GM12874 (cell line): ENCODE measurements at regions not wholly inside any gene's neighbourhood (a gene's known extent, or its start where the extent isn't known, plus 50 kb on each side); places are given as distances from the start of the nearest gene placed in this dataset.

Experiments
- TF ChIP-seq, protein P1 (sequence below): IDR thresholded peaks from 2 replicates; pipeline ENCODE4 v1.5.1; 2011; ENCODE audit warnings: low read depth, mild to moderate bottlenecking, control low read depth, low read length, moderate library complexity; ENCODE audit not compliant: insufficient read depth

DNA sequence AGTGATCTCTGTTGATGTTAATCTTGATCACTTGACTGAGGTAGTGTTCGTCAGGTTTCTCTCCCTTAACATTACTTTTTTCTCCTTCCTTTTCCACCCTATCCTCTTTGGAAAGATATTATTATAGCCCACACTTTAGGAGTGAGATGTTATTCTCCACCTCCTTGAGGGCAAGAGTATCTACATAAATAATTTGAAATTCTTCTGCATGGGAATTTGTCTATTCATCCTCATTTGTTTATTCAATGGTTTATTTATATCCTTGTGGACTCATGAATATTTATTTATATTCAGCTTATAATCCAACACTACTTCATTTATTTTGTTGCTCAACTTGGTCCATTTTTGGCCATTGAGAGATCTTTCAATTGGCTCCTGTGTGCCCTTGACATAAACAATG lies 750.4 kb downstream of the EPHA4 start:
- TF ChIP-seq, protein P1, sequence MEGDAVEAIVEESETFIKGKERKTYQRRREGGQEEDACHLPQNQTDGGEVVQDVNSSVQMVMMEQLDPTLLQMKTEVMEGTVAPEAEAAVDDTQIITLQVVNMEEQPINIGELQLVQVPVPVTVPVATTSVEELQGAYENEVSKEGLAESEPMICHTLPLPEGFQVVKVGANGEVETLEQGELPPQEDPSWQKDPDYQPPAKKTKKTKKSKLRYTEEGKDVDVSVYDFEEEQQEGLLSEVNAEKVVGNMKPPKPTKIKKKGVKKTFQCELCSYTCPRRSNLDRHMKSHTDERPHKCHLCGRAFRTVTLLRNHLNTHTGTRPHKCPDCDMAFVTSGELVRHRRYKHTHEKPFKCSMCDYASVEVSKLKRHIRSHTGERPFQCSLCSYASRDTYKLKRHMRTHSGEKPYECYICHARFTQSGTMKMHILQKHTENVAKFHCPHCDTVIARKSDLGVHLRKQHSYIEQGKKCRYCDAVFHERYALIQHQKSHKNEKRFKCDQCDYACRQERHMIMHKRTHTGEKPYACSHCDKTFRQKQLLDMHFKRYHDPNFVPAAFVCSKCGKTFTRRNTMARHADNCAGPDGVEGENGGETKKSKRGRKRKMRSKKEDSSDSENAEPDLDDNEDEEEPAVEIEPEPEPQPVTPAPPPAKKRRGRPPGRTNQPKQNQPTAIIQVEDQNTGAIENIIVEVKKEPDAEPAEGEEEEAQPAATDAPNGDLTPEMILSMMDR = no peak

DNA sequence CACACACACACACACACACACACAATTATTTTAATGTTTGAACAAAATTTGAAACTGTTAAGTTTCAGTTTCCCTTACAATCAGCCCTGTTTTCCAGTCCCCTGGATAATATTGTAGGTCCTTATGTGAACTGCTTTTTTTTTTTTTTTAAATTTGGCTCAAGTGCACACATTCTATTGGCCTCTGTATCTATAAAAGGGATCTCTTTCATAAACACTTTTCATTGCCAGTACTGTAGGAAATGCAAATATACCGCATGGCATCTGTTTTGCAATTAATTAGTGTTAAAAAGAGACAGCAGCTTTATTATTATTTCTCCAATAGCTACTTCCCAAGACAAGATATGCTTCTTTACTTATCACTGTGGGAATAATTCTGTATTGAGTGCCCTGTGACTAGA lies 738.7 kb downstream of the EPHA4 start:
- TF ChIP-seq, protein P1 = no peak

DNA sequence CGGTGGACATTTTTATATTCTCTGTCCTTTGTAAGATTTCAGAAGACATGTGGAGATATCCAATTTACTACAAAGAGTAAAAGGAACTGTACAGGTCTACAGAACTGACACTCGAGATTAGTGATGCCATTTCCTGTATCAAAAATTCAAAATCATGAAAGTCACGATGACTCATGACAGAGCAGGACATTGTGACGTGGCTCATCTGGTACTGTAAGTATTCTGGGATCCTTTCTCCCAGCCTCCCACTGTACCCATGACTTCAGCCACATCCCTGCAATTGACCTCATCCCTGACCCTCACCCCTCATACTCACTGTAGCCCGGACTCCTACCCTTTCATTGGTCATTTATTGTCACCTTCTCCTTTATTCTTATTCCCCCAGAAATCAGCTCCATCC lies 736.5 kb downstream of the EPHA4 start:
- TF ChIP-seq, protein P1 = no peak

DNA sequence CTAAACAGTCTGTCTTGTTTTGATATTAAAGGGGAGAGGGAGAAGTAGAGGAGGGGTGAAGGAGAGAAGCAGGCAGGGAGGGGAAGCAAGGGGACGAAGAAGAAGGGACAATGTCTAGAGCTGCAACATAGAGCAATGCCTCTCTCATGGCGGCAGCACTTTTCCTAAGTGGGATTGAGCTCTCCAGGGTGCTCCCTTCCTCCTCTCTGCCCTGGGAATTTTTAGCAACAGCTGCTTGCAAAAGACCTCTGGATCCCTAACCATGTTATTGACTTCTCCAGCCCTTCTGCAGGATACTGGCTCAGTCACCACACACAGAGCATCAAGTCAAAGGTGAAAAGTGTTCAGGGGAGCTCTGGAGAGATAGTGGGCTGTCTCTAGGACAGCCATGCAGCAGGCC lies 734.9 kb downstream of the EPHA4 start:
- TF ChIP-seq, protein P1 = no peak

DNA sequence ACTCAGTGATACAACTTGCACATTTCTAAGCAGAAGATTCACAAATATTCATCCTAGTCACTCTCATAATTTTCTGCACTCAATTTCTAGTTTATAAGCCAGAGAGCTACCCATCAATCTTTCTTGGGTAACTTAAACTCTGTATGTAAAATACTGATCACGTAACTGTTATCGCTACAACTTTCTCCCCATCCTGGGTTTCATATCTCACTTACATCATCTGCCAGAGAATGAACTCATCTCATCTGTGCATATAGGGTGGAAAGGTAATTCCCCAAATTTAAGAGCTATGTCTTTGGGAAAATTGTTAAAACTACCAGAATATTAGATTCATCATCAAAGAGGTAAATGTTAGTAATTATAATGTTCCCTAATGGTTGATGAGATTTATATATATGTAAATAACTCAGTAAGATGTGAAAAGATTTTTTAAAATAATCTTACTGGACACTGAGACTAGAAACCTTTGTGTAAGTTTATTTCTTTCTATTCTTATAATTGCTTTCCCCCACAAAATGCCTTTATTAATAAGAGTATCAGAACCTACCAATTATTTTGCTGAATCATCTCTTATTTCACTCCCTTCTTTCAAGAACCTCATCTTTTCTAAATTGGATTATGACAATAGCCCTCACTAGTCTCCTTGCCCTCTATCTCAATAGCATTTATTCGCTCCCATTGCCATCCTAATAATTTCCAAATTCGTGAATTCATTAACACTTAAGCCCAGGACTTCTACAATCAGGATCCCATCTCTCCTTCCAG lies 729.0 kb downstream of the EPHA4 start:
- TF ChIP-seq, protein P1 = no peak

DNA sequence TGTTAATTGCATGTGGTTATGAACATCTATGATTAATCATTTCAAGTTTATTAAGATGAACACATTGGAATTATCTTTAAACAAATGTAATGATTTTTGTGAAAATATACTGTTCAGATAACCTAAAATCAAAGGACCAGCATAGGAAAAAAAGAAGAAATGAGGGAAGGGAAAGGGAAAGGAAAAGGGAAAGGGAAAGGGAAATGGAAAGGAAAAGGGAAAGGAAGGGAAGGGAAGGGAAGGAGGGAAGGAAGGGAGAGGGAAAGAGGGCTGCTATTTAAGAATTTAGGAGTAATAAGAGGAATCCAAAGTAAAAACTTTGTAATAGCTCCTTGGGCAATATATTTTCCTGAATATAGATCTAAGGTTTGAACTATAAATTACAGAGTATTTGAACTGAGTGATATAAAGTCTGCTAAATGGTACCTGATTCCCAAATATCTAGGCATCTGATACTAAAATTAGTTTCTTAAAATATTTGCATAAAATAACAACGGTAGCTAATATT lies 726.3 kb downstream of the EPHA4 start:
- TF ChIP-seq, protein P1 = no peak

DNA sequence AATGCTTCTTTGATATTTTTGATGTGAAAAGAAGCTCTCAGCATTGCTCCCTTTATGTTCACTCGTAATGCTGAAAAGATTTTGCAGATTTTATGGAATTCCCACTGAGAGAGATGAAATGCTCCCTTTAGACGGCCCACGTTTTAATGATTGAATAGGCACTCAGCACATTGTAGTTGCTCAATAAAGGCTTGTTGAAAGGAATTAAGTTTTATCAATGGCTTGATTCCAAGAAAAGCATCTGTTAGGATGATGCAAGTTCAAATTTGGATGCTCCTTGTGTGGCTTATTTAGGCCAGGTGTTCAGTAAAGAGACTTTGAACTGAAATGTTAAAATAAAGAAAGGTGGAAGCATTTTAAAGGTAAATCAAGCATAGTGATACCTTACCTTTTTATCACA lies 725.1 kb downstream of the EPHA4 start:
- TF ChIP-seq, protein P1 = no peak
